ENCODE measurements at regions not wholly inside any gene's neighbourhood (a gene's known extent, or its start where the extent isn't known, plus 50 kb on each side); places are given as distances from the start of the nearest gene placed in this dataset.

DNA sequence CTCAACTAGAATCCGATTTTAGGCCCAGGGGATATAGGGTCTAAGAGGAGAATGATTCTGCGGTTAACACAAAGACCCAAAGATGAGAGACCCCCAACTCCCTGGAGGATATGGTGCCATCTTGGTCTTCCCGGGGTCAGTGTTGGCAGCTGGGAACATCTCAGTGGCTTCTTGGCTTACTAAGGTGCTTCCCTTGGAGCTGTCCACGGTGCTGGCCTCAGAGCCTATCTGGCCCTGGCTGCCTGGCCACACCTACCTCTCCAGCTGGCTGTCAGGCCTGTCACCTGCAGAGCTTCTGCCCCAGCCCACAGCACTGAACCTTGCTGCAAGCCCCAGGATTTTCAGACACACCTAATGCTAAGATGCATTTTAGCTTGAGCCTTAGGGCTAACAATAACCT, 70.7 kb upstream of the THY1 start:
- H3K4me3 ChIP-seq (ENCODE audit: low read depth, low read length): no peak overlapping the region
- no peak for TF ChIP-seq CTCF (IDR thresholded peaks at IDR 0.05; ENCODE audit: low read depth, low read length, missing control alignments)
- DNase-seq (ENCODE audit: low read depth): no peak

DNA sequence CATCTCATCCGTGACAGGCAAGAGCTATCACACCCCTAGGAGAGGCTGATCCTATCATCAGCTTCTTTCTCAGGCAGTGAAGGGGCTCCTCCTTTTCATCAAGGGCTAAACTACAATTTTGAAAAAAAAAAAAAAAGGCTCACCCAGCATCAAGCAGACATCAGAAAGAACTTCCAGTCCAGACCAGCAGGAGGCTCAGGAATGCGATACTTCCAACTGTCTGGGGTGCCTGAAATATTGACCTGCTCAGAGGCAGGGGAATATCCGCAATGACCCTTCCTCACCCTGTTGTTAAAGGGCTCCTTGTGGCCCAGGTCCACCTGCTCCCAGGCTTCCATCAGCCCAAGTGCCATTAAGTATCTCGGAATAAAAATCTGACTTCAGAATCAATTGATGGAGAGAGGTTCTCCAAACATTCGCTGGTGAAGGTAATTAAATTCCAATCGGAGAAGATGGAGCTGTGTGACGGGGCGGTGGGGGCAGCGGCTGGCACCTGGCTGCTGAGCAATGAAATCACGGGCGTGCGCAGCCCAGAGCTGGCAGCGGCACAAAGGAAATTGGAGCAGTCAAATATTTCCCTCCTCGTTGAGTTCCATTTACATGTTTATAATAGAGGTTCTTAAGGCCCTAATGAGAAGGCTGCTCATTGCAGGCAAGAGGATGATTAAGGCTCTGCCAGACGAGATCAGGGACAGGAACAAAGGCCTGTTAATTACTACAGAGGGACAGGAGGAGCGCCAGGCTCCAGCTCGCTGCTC, 69.0 kb upstream of the THY1 start:
- no peak for DNase-seq (ENCODE audit: low read depth)
- H3K4me3 ChIP-seq (ENCODE audit: low read depth, low read length): no peak overlapping the region
- TF ChIP-seq CTCF (IDR thresholded peaks at IDR 0.05; ENCODE audit: low read depth, low read length, missing control alignments): peak; percentile 43

GRCh38 chr11:119490253-119491006, 67.5 kb upstream of the THY1 start:
- H3K4me3 ChIP-seq (ENCODE audit: low read depth, low read length): no peak overlapping the region
- TF ChIP-seq CTCF (IDR thresholded peaks at IDR 0.05; ENCODE audit: low read depth, low read length, missing control alignments): no peak
- no peak for DNase-seq (ENCODE audit: low read depth)

- no peak for TF ChIP-seq CTCF (IDR thresholded peaks at IDR 0.05; ENCODE audit: low read depth, low read length, missing control alignments)
- DNase-seq (ENCODE audit: low read depth): no peak
- no peak overlapping the region for H3K4me3 ChIP-seq (ENCODE audit: low read depth, low read length)
These were observed 66.1 kb upstream of the THY1 start for GRCh38 chr11:119489087-119489486.

GRCh38 chr11:119488256-119488995, 65.5 kb upstream of the THY1 start:
- H3K4me3 ChIP-seq (ENCODE audit: low read depth, low read length): no peak overlapping the region
- no peak for DNase-seq (ENCODE audit: low read depth)
- TF ChIP-seq CTCF (IDR thresholded peaks at IDR 0.05; ENCODE audit: low read depth, low read length, missing control alignments): no peak

GRCh38 chr11:119486691-119487259, 63.8 kb upstream of the THY1 start:
- no peak overlapping the region for H3K4me3 ChIP-seq (ENCODE audit: low read depth, low read length)
- DNase-seq (ENCODE audit: low read depth): no peak
- no peak for TF ChIP-seq CTCF (IDR thresholded peaks at IDR 0.05; ENCODE audit: low read depth, low read length, missing control alignments)
